22Rv1 (cell line): ENCODE measurements at regions not wholly inside any gene's neighbourhood (a gene's known extent, or its start where the extent isn't known, plus 50 kb on each side); places are given as distances from the start of the nearest gene placed in this dataset.

ENCODE experiments used
- ZFX ChIP-seq: fragments of 450-650 bp; IDR thresholded peaks from 2 replicates; pipeline ENCODE4 v1.6.1; 2017; ENCODE audit warnings: antibody characterized with exemption, borderline replicate concordance
- TF ChIP-seq, protein P1 (sequence below): fragments of 450-650 bp; IDR thresholded peaks from 2 replicates; pipeline ENCODE4 v1.5.1; 2017; ENCODE audit warnings: mild to moderate bottlenecking

DNA sequence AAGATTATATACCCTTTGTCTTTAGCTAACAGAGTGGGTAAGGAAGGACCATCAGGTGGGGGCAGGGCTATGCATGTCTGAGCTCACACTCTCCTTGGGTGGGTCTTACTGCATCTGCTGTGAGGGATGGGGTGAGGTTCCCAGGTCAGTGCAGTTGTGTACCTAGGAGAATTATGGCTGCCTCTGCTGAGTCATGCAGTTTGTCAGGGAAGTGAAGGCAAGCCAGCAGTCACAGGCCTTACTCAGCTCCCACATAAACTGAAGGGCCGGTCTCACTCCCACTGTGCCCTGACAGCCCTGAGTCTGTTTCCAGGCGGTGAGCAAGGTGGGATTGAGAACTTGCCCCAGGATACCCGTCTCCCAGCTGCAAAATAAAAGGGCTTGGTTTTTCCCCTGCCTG is 328.6 kb downstream of the MAP2K6 start:
- TF ChIP-seq, protein P1, sequence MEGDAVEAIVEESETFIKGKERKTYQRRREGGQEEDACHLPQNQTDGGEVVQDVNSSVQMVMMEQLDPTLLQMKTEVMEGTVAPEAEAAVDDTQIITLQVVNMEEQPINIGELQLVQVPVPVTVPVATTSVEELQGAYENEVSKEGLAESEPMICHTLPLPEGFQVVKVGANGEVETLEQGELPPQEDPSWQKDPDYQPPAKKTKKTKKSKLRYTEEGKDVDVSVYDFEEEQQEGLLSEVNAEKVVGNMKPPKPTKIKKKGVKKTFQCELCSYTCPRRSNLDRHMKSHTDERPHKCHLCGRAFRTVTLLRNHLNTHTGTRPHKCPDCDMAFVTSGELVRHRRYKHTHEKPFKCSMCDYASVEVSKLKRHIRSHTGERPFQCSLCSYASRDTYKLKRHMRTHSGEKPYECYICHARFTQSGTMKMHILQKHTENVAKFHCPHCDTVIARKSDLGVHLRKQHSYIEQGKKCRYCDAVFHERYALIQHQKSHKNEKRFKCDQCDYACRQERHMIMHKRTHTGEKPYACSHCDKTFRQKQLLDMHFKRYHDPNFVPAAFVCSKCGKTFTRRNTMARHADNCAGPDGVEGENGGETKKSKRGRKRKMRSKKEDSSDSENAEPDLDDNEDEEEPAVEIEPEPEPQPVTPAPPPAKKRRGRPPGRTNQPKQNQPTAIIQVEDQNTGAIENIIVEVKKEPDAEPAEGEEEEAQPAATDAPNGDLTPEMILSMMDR = no peak
- TF ChIP-seq ZFX = no peak
